ENCODE measurements at regions not wholly inside any gene's neighbourhood (a gene's known extent, or its start where the extent isn't known, plus 50 kb on each side); places are given as distances from the start of the nearest gene placed in this dataset.

GRCh38 chr22:22993184-22993583 is 77.1 kb upstream of the GNAZ start:
- no peak for TF ChIP-seq CTCF (IDR thresholded peaks at IDR 0.05; ENCODE audit: extremely low read depth, missing control alignments)
- DNase-seq (ENCODE audit: low spot score) = no peak

GRCh38 chr22:22995166-22995565 is 75.2 kb upstream of the GNAZ start:
- no peak for DNase-seq (ENCODE audit: low spot score)
- no peak for TF ChIP-seq CTCF (IDR thresholded peaks at IDR 0.05; ENCODE audit: extremely low read depth, missing control alignments)

GRCh38 chr22:22996511-22997261 is 73.6 kb upstream of the GNAZ start:
- no peak for DNase-seq (ENCODE audit: low spot score)

GRCh38 chr22:22997262-22997898 is 72.9 kb upstream of the GNAZ start:
- TF ChIP-seq CTCF (IDR thresholded peaks at IDR 0.05; ENCODE audit: extremely low read depth, missing control alignments) = no peak
- no peak for DNase-seq (ENCODE audit: low spot score)

More at GRCh38 chr22:22996511-22997261, 73.6 kb upstream of the GNAZ start:
- no peak for TF ChIP-seq CTCF (IDR thresholded peaks at IDR 0.05; ENCODE audit: extremely low read depth, missing control alignments)

GRCh38 chr22:22997988-22998387 is 72.3 kb upstream of the GNAZ start:
- no peak for DNase-seq (ENCODE audit: low spot score)
- TF ChIP-seq CTCF (IDR thresholded peaks at IDR 0.05; ENCODE audit: extremely low read depth, missing control alignments) = no peak

- no peak for DNase-seq (ENCODE audit: low spot score)
- no peak for TF ChIP-seq CTCF (IDR thresholded peaks at IDR 0.05; ENCODE audit: extremely low read depth, missing control alignments)
These were observed 70.8 kb upstream of the GNAZ start for GRCh38 chr22:22999523-22999922.

- DNase-seq (ENCODE audit: low spot score) = no peak
- TF ChIP-seq CTCF (IDR thresholded peaks at IDR 0.05; ENCODE audit: extremely low read depth, missing control alignments) = no peak
These were observed 69.5 kb upstream of the GNAZ start for GRCh38 chr22:23000657-23001347.
